SIG-M5 treated with dmso at 0.1 percent for 504 hours (cell line): ENCODE measurements at regions not wholly inside any gene's neighbourhood (a gene's known extent, or its start where the extent isn't known, plus 50 kb on each side); places are given as distances from the start of the nearest gene placed in this dataset.

ENCODE experiments used
- DNase-seq: peaks from one replicate; lab custom pipeline; 2025; ENCODE audit not compliant: unreplicated experiment; lab: John Stamatoyannopoulos, UW

- DNase-seq = no peak
Observed at GRCh38 chr6:150536835-150537234, 62.9 kb upstream of the PLEKHG1 start.

GRCh38 chr6:150537491-150537890 is 62.2 kb upstream of the PLEKHG1 start:
- no peak for DNase-seq

GRCh38 chr6:150537893-150538292 is 61.8 kb upstream of the PLEKHG1 start:
- DNase-seq = no peak

- DNase-seq = no peak
Observed at GRCh38 chr6:150539111-150539510, 60.6 kb upstream of the PLEKHG1 start.

GRCh38 chr6:150539568-150539967 is 60.1 kb upstream of the PLEKHG1 start:
- no peak for DNase-seq

GRCh38 chr6:150541576-150541975 is 58.1 kb upstream of the PLEKHG1 start:
- DNase-seq = no peak

GRCh38 chr6:150543178-150543577 is 56.5 kb upstream of the PLEKHG1 start:
- no peak for DNase-seq

- DNase-seq = no peak
Observed at GRCh38 chr6:150544793-150545192, 54.9 kb upstream of the PLEKHG1 start.

- DNase-seq = no peak
Observed at GRCh38 chr6:150546457-150546856, 53.2 kb upstream of the PLEKHG1 start.

- DNase-seq = no peak
Observed at GRCh38 chr6:150547502-150548222, 52.0 kb upstream of the PLEKHG1 start.

GRCh38 chr6:150548330-150548729 is 51.4 kb upstream of the PLEKHG1 start:
- no peak for DNase-seq

GRCh38 chr6:150549007-150549406 is 50.7 kb upstream of the PLEKHG1 start:
- no peak for DNase-seq

GRCh38 chr6:150549674-150550101 is 50.0 kb upstream of the PLEKHG1 start:
- no peak for DNase-seq
